COLO668 (cell line): ENCODE measurements at regions not wholly inside any gene's neighbourhood (a gene's known extent, or its start where the extent isn't known, plus 50 kb on each side); places are given as distances from the start of the nearest gene placed in this dataset.
A peak's percentile ranks its signal among the peaks of the same experiment; 100 is the strongest.

ENCODE experiments used
- DNase-seq: peaks from one replicate; lab custom pipeline; 2025; ENCODE audit not compliant: unreplicated experiment; lab: John Stamatoyannopoulos, UW

DNA sequence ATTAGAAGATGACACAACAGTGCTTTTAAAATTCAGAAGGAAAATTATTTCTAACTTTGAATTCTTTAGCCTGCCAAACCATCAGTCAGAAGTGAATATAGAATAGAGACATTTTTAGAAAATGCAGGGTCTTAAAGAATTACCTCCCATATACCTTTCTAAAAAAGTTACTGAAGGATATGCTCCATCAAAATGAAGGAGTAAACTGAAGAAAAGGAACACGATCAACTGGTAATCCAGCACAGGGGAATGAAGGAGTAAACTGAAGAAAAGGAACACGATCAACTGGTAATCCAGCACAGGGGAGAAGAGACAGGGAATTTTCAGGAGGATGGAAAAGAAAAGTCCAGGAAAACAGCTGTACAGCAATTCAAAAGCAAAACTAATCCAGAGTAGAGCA, 75.4 kb upstream of the LDLRAD3 start:
- no peak for DNase-seq

DNA sequence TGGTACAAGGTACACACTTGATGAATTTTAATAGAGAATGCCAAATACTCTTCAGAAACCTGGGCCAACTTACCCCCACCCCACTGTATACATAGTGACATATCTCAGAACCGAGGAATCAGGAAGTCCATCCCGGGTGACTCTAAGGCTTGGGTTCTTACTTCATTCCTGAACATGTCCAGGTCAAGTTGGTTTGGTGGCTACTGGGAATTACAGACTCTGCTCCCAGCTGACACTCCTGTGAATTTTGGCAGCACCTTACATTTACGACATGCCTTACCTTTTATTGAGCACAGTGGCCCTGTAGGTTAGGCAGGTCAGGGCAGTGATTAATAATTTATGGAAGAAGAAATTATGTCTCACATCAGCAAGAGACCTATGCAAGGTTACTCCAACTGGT, 70.1 kb upstream of the LDLRAD3 start:
- DNase-seq, result no peak

DNA sequence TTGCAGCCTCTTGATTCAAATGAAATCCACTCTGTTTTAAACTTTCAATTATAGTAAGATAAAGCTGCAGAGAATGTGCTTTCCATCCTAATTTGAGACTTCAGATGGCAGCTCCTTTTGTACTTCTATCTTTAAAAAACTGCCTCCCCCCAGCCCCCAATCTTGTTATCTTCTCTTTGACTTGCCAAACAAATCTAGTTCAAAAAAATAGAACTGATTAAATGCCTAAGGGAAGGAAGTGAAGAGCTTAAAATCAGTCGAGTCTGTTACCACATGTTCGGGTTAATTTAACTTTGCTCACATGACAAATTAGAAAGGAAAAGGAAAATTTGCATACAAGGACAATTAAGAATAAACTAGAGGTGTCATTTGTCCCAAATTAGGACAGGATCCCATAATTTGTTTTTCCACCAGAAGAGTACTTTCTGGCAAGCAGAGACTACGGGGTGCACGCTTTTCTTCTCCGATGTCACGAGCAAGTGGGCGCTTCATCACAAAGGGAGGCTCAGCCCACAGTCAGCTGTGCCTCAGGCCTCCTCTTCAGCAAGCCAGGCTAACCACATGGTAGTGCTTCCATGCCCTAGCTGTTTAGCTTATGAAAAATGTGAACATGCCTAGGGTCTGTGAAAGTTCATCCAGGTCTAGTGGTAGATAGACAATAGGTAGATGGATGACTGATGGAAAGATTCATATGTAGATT, 69.0 kb upstream of the LDLRAD3 start:
- no peak for DNase-seq

DNA sequence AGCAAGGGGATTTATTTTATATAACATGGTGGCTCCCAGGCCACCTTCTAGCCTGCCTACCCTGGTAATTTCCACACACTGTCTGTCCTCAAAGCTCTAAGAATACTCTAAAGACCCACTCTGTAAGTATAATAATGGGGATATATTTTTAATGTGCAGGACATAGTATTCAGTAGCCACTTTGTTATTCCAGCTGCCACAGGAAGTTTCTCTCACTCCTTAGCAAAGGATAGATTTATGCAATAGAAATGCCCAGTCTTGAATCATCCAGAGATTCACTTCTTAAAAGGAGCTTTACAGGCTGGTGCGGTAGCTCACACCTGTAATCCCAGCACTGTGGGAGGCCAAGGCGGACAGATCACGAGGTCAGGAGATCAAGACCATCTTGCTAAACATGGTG, 68.4 kb upstream of the LDLRAD3 start:
- no peak for DNase-seq

DNA sequence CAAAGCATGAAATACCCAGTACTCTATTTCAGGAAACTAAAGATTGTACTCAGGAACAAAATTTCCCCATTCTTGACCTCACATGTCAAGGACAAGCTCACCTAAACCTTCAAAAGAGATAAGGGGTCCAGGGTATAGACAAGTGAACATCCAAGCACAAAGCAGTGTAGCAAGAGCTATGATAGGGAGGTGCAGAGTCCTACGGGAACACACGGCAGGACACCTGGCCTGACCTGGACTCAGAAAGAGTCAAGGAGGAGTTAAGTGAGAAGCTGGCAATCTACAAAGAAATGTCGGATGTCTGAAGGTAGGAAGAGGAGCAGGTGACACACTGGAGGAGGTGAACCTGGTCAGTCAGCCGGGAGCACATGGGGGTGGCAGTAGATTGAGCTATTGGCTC, 67.1 kb upstream of the LDLRAD3 start:
- no peak for DNase-seq

DNA sequence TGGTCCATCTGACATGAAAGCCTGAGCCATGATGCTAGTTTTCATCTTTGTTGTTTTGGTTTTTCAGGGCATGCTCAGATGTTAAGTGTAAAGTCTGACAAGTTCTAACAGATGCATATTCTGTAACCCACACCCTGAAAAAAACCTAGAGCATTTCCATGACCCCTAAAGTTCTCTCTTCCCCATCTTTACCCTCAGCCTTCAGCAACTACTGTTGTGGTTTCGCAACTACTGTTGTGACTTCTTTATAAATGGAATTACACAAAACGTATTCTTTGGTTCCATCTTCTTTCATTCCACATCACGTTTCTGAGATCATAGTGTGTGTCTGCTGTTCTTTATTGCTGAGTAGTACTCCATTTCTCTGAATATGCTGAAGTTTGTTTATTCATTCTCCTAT, 65.1 kb upstream of the LDLRAD3 start:
- DNase-seq, result no peak

DNA sequence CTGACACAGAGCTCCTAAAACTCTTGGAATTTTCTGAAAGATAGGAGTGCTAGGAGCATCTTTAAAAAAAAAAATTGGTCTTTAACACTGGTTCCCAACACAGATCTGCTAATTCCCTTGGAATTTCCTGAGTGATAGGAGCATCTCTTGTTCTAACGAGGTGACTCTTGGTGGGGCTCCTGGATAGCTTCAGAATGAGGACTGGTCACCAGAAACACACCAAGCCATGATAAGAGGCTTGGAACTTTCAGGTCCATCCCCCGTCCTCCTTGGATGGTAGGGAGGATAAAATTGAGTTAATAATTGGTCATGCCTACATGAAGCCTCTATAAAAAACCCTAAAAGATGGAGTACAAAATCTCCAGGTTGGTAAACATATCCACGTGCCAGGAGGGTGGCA, 64.5 kb upstream of the LDLRAD3 start:
- DNase-seq, result no peak

DNA sequence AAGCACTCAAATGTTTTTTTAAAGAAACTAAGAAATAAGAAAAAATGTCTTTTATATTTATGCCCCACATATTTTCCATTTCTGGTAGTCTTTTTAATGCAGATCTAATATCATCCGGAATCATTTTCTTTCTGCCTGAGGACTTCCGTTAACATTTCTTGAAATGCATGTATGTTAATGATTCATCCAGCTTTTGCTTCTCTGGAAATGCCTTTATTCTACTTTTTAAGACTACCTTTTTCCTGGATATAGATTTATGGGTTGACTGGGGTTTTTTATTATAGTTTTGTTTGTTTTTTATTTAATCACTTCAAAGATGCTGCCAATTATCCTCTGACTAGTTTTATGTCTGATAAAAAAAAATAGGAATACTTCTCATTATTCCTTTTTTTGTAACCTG, 57.1 kb upstream of the LDLRAD3 start:
- DNase-seq, result no peak

DNA sequence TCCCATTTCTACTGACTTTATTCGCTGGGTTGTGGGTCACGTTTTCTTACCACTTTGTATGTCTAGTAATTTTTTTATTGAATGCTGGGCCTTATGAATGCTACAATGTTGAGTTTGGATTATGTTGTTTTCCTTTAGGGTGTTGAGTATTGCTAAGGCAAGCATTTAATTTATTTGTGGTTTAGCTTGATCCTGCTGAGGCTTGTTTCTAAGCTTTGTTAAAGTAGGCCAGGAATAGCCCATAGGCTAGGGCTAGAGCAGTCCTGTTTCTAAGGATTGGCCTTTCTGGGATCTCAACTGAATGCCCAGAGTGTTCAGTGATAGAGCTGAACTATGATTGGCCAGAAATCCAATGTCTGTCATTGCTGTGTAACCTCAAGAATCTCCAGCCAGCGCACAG, 56.1 kb upstream of the LDLRAD3 start:
- DNase-seq, result no peak

DNA sequence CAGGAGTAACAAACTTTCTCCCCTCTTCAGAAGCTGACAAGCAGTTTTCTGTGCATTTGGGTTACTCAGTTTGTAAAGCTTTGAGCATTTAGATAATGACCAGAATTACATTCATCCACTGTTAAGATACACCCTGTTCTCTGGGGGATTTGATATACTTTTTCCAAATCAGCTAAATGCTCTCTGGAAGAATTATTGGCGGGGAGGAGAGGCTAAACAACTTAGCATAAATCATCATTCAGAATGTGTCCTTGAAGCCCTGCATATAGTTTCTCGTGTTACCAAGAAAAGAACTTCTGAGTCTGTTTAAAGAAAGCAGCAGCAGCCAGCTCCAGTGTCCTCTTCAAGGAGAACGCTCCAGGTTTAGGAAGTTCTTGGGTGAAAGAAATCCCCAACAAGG, 54.9 kb upstream of the LDLRAD3 start:
- DNase-seq, result no peak

DNA sequence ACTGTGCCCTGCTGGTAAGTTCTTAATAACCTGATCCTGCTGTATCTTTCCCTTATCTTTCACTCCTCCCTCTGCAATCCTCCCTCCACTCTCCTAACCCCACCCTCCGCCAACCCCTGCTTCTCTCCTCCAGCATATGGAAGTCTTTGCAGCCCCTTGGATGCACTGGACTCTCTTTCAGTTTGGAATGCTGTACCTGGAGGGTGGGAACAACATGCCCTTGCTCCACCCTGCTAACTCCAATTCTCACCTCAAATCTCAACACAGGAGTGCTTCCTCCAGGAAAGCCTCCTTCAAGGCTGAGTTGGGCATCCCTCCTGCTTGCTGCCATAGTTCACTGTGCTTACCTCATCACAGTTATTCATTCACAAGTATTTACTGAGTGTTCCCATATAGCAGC, 52.8 kb upstream of the LDLRAD3 start:
- DNase-seq, result no peak

DNA sequence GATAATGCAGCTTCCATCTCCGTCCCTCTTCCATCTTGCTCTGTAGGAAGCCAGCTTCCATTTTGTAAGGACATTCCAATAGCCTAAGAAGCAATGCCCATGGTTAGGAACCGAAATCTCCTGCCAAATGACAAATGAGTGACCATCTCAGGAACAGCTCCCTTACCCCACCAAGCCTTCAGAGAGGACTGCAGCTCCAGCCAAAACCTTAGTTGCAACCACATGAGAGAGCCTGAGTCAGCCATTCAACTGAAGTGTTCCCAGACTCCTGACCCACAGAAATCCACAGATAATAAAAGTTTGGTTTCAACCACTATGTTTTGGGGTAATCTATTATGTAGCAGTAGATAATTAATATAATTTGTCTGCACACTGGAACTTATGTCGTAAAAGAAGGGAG, 51.7 kb upstream of the LDLRAD3 start:
- no peak for DNase-seq

DNA sequence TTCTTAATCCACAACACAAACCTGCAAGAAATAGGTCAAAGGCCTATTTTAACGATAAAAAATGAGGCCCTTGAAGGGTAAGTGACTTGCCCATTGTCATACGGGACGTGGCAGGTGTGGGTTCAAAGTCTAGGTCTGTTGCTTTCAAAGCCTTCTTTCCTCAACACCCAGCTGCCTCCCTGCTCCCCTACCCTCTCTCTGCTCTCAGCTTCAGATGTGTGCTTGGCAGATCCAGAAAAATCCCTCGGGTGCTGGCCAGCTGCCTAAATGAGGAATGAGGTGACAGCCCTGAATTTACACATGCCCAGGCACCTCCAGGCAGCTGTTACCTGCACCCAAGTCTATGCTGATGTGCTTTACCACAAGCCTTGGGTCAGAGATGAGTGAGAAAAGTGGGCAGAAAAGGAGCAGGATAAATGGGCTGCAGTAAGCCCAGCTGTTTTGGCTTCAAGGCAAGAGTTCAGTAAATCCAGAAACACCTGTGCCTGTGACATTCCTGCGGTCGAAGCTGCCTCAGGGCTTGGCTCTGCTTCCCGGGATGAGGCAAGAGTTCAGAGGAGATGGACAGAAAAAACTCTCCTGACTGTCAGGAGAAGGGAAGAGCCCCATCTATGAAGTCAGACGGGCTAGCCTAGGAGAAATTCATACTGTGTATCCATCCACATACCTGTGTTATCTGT, 49.9 kb upstream of the LDLRAD3 start:
- DNase-seq, result peak; percentile 85
